H9 (cell line): ENCODE measurements at regions not wholly inside any gene's neighbourhood (a gene's known extent, or its start where the extent isn't known, plus 50 kb on each side); places are given as distances from the start of the nearest gene placed in this dataset.

Source experiments
- DNase-seq: peaks from one replicate; pipeline ENCODE4 v3.0.0-alpha.2; 2017
- H2AFZ ChIP-seq: one replicate; pipeline ENCODE4 v1.6.1; 2013; ENCODE audit warnings: mild to moderate bottlenecking, low read length, control low read depth, moderate library complexity
- H2AK5ac ChIP-seq: 2 replicates; pipeline ENCODE4 v1.6.1; 2013; ENCODE audit warnings: low read length, control low read depth, mixed read lengths; ENCODE audit not compliant: insufficient read length
- H2BK120ac ChIP-seq: one replicate; pipeline ENCODE4 v1.6.1; 2013; ENCODE audit warnings: low read depth, mild to moderate bottlenecking, low read length, control low read depth, inconsistent platforms; ENCODE audit not compliant: poor library complexity, severe bottlenecking
- H2BK12ac ChIP-seq: 2 replicates; pipeline ENCODE4 v1.6.1; 2013; ENCODE audit warnings: low read length, control low read depth, mixed read lengths, low read depth; ENCODE audit not compliant: insufficient read length
- H2BK15ac ChIP-seq: 2 replicates; pipeline ENCODE4 v1.6.1; 2013; ENCODE audit warnings: low read depth, low read length, control low read depth
- H2BK20ac ChIP-seq: one replicate; pipeline ENCODE4 v1.6.1; 2013; ENCODE audit warnings: low read depth, mild to moderate bottlenecking, low read length, control low read depth, inconsistent platforms; ENCODE audit not compliant: poor library complexity, severe bottlenecking
- H2BK5ac ChIP-seq: 2 replicates; pipeline ENCODE4 v1.6.1; 2013; ENCODE audit warnings: low read length, control low read depth, mixed read lengths; ENCODE audit not compliant: insufficient read length
- H3K14ac ChIP-seq: 2 replicates; pipeline ENCODE4 v1.6.1; 2013; ENCODE audit warnings: low read length, control low read depth; ENCODE audit not compliant: insufficient read depth
- H3K18ac ChIP-seq: 2 replicates; pipeline ENCODE4 v1.6.1; 2013; ENCODE audit warnings: low read depth, mild to moderate bottlenecking, mixed read lengths, low read length, control low read depth; ENCODE audit not compliant: insufficient read length
- H3K23ac ChIP-seq: 2 replicates; pipeline ENCODE4 v1.6.1; 2013; ENCODE audit warnings: low read length, control low read depth, mixed read lengths, low read depth; ENCODE audit not compliant: insufficient read length
- H3K23me2 ChIP-seq: 2 replicates; pipeline ENCODE4 v1.6.1; 2013; ENCODE audit warnings: low read depth, mild to moderate bottlenecking, mixed read lengths, low read length, control low read depth; ENCODE audit not compliant: insufficient read length, poor library complexity, severe bottlenecking
- H3K27ac ChIP-seq: 2 replicates; pipeline ENCODE4 v1.5.1; 2013; ENCODE audit warnings: low read length, control low read depth, mixed read lengths, low read depth; ENCODE audit not compliant: insufficient read length
- H3K27me3 ChIP-seq: 2 replicates; pipeline ENCODE4 v1.6.1; 2013; ENCODE audit warnings: low read length, control low read depth, inconsistent platforms; ENCODE audit not compliant: insufficient read depth
- H3K4ac ChIP-seq: 2 replicates; pipeline ENCODE4 v1.6.1; 2013; ENCODE audit warnings: low read depth, mild to moderate bottlenecking, control low read depth, inconsistent platforms, low read length, moderate library complexity
- H3K4me1 ChIP-seq: 2 replicates; pipeline ENCODE4 v1.6.1; 2013; ENCODE audit warnings: low read length, control low read depth, inconsistent platforms; ENCODE audit not compliant: insufficient read depth
- H3K4me2 ChIP-seq: 2 replicates; pipeline ENCODE4 v1.6.1; 2013; ENCODE audit warnings: low read length, control low read depth, mixed read lengths; ENCODE audit not compliant: insufficient read length, insufficient read depth
- H3K56ac ChIP-seq: 2 replicates; pipeline ENCODE4 v1.6.1; 2013; ENCODE audit warnings: low read depth, mild to moderate bottlenecking, mixed read lengths, low read length, control low read depth; ENCODE audit not compliant: insufficient read length
- H3K79me1 ChIP-seq: 2 replicates; pipeline ENCODE4 v1.6.1; 2013; ENCODE audit warnings: low read depth, mild to moderate bottlenecking, moderate library complexity, low read length, control low read depth, inconsistent platforms; ENCODE audit not compliant: insufficient read depth, poor library complexity, severe bottlenecking
- H3K79me2 ChIP-seq: 2 replicates; pipeline ENCODE4 v1.6.1; 2013; ENCODE audit warnings: low read length, control low read depth, inconsistent platforms; ENCODE audit not compliant: insufficient read depth
- H3K9ac ChIP-seq: 2 replicates; pipeline ENCODE4 v1.6.1; 2013; ENCODE audit warnings: low read length, control low read depth, mixed read lengths; ENCODE audit not compliant: insufficient read length; ENCODE audit errors: extremely low read depth
- H3K9me3 ChIP-seq: one replicate; pipeline ENCODE4 v1.6.1; 2013; ENCODE audit warnings: low read depth, low read length, inconsistent platforms; ENCODE audit not compliant: control insufficient read depth
- H3T11ph ChIP-seq: one replicate; pipeline ENCODE4 v1.6.1; 2013; ENCODE audit warnings: mild to moderate bottlenecking, low read length, control low read depth, inconsistent platforms
- H4K20me1 ChIP-seq: one replicate; pipeline ENCODE4 v1.6.1; 2013; ENCODE audit not compliant: control insufficient read depth, insufficient read length, insufficient read depth
- H4K5ac ChIP-seq: 2 replicates; pipeline ENCODE4 v1.6.1; 2013; ENCODE audit warnings: low read depth, mild to moderate bottlenecking, mixed read lengths, low read length, control low read depth; ENCODE audit not compliant: insufficient read length
- H4K8ac ChIP-seq: replicated peaks from 2 replicates; pipeline ENCODE4 v1.6.1; 2013; ENCODE audit warnings: low read length, control low read depth, mixed read lengths, low read depth; ENCODE audit not compliant: insufficient read length
- H4K91ac ChIP-seq: 2 replicates; pipeline ENCODE4 v1.6.1; 2013; ENCODE audit warnings: low read depth, mild to moderate bottlenecking, moderate library complexity, mixed read lengths, low read length, control low read depth; ENCODE audit not compliant: insufficient read length
- H3K27ac Mint-ChIP-seq, 3 experiments: 2 replicates in 2 of 3; 3 replicates in 1 of 3; pipeline ENCODE4 v1.8.0; 2020 to 2021; ENCODE audit warnings: mixed read lengths in 3 of 3, mild to moderate bottlenecking in 1 of 3, moderate library complexity in 1 of 3
- H3K27me3 Mint-ChIP-seq: 2 replicates; pipeline ENCODE4 v1.8.0; 2021; ENCODE audit warnings: low read depth, mild to moderate bottlenecking, moderate library complexity, mixed read lengths
- H3K36me3 Mint-ChIP-seq, 3 experiments: 2 replicates in 2 of 3; 3 replicates in 1 of 3; pipeline ENCODE4 v1.8.0; 2020 to 2021; ENCODE audit warnings: low read depth in 3 of 3, mixed read lengths in 3 of 3; ENCODE audit not compliant: insufficient read depth in 1 of 3
- H3K4me1 Mint-ChIP-seq, 2 experiments: 2 replicates each; pipeline ENCODE4 v1.8.0; 2020; ENCODE audit warnings: mixed read lengths in 2 of 2
- H3K4me3 Mint-ChIP-seq, 2 experiments: 2 replicates in 1 of 2; 3 replicates in 1 of 2; pipeline ENCODE4 v1.8.0; 2020 to 2021; ENCODE audit warnings: mild to moderate bottlenecking in 2 of 2, mixed read lengths in 2 of 2, moderate library complexity in 1 of 2
- H3K9me3 Mint-ChIP-seq, 2 experiments: 2 replicates in 1 of 2; 3 replicates in 1 of 2; pipeline ENCODE4 v1.8.0; 2020; ENCODE audit warnings: mild to moderate bottlenecking in 2 of 2, mixed read lengths in 2 of 2, moderate library complexity in 1 of 2
- CTCF ChIP-seq: fragments of 200-600 bp; sonication (generic); conservative IDR thresholded peaks from 3 replicates; pipeline ENCODE4 v1.8.0; 2021; ENCODE audit warnings: antibody characterized with exemption, mild to moderate bottlenecking
- WGBS: extraction: QIAGEN DNeasy Blood & Tissue Kit; methylation state at CpG from one replicate; pipeline ENCODE4 v1.1.7; 2013; ENCODE audit warnings: missing lambda C conversion rate, low lambda C conversion rate, mixed read lengths; ENCODE audit not compliant: insufficient read length; ENCODE audit errors: extremely low coverage; 5-methylcytosine and 5-hydroxymethylcytosine counted together

- DNase-seq, result no peak
- H3K4ac ChIP-seq, result no peak overlapping the region
- Mint-ChIP-seq H3K9me3 (no peaks in the 10 kb centered on the region), H3K4me1 (peaks cover 8 to 9% of the 10 kb centered on the region in 2 experiments), H3K36me3 (no peaks in the 10 kb centered on the region), H3K4me3 (no peak overlapping the region), H3K27me3 (no peaks in the 10 kb centered on the region; the same call in 1 of the 2 replicates), H3K27ac (no peak overlapping the region)
- H4K91ac ChIP-seq, result no peak overlapping the region
- no peaks in the 10 kb centered on the region for H3K9me3 ChIP-seq
- H3K79me2 ChIP-seq, result no peaks in the 10 kb centered on the region
- no peaks in the 10 kb centered on the region for H3K4me1 ChIP-seq
- no peak overlapping the region for H3K14ac ChIP-seq
- no peak overlapping the region for H2BK5ac ChIP-seq
- no peak overlapping the region for H4K5ac ChIP-seq
- H2BK12ac ChIP-seq, result no peak overlapping the region
- no peaks in the 10 kb centered on the region for H3K23me2 ChIP-seq
- H2BK15ac ChIP-seq, result no peak overlapping the region
- H3K27me3 ChIP-seq, result no peaks in the 10 kb centered on the region
- H3K18ac ChIP-seq, result no peak overlapping the region
- H3K27ac ChIP-seq, result no peak overlapping the region
- H3K4me2 ChIP-seq, result no peak overlapping the region
- H3T11ph ChIP-seq, result no peak overlapping the region
- WGBS, result no CpG with 5 or more reads among the region's 11 CpGs
- no peak overlapping the region for H3K56ac ChIP-seq
- no peaks in the 10 kb centered on the region for H4K20me1 ChIP-seq
- no peak for TF ChIP-seq CTCF
- no peak overlapping the region for H2BK20ac ChIP-seq
- H2AK5ac ChIP-seq, result no peak overlapping the region
- H3K23ac ChIP-seq, result no peak overlapping the region
- H3K79me1 ChIP-seq, result no peaks in the 10 kb centered on the region
- no peak overlapping the region for H2BK120ac ChIP-seq
- no peak overlapping the region for H3K9ac ChIP-seq
- no peak overlapping the region for H4K8ac ChIP-seq
- H2AFZ ChIP-seq, result no peak overlapping the region
Measured at GRCh38 chr17:15006421-15007128, 258.6 kb downstream of the PMP22 start.
